Astrocyte (in vitro differentiated cells and primary cell): ENCODE measurements at regions not wholly inside any gene's neighbourhood (a gene's known extent, or its start where the extent isn't known, plus 50 kb on each side); places are given as distances from the start of the nearest gene placed in this dataset.

Source experiments
- EZH2 ChIP-seq: IDR thresholded peaks from 2 replicates; pipeline ENCODE4 v1.6.1; 2012; ENCODE audit warnings: mild to moderate bottlenecking, low read length, inconsistent platforms; ENCODE audit not compliant: insufficient read depth
- TF ChIP-seq, protein P1 (sequence below): IDR thresholded peaks from 2 replicates; pipeline ENCODE4 v1.5.1; 2011; ENCODE audit warnings: low read depth, mild to moderate bottlenecking, inconsistent platforms, low read length, moderate library complexity; ENCODE audit not compliant: insufficient read depth

- no peak for TF ChIP-seq EZH2
- TF ChIP-seq, protein P1, sequence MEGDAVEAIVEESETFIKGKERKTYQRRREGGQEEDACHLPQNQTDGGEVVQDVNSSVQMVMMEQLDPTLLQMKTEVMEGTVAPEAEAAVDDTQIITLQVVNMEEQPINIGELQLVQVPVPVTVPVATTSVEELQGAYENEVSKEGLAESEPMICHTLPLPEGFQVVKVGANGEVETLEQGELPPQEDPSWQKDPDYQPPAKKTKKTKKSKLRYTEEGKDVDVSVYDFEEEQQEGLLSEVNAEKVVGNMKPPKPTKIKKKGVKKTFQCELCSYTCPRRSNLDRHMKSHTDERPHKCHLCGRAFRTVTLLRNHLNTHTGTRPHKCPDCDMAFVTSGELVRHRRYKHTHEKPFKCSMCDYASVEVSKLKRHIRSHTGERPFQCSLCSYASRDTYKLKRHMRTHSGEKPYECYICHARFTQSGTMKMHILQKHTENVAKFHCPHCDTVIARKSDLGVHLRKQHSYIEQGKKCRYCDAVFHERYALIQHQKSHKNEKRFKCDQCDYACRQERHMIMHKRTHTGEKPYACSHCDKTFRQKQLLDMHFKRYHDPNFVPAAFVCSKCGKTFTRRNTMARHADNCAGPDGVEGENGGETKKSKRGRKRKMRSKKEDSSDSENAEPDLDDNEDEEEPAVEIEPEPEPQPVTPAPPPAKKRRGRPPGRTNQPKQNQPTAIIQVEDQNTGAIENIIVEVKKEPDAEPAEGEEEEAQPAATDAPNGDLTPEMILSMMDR: no peak
Measured at GRCh38 chr22:34000879-34001526, 80.7 kb upstream of the LARGE1 start.
